ENCODE measurements at regions not wholly inside any gene's neighbourhood (a gene's known extent, or its start where the extent isn't known, plus 50 kb on each side); places are given as distances from the start of the nearest gene placed in this dataset.

- FAIRE-seq, result no peak
- H3K9me3 ChIP-seq (ENCODE audit: control insufficient read depth in 2 of 3, insufficient read depth in 1 of 3, low read length in 3 of 3), result no peaks in the 10 kb centered on the region
- no peaks in the 10 kb centered on the region for H3K36me3 ChIP-seq (ENCODE audit: control insufficient read depth in 2 of 3, insufficient read depth in 3 of 3, low read length in 3 of 3)
- H3K27ac ChIP-seq (ENCODE audit: low read depth in 2 of 2, low read length in 2 of 2), result no peak overlapping the region
- H3K27me3 ChIP-seq (ENCODE audit: control insufficient read depth, insufficient read depth, low read length), result no peaks in the 10 kb centered on the region
- H3K4me1 ChIP-seq (ENCODE audit: control insufficient read depth in 2 of 3, insufficient read depth in 2 of 3, low read depth in 1 of 3, low read length in 3 of 3), result no peaks in the 10 kb centered on the region
- no peak for TF ChIP-seq CTCF (IDR thresholded peaks at IDR 0.05; ENCODE audit: borderline replicate concordance, extremely low read depth, insufficient read depth)
- no peak overlapping the region for H3K4me3 ChIP-seq (ENCODE audit: low read length in 3 of 3)
- intact Hi-C loops (cut with DNase I), result no loop called here
- no peak for DNase-seq
- no peak overlapping the region for H3K9ac ChIP-seq (ENCODE audit: low read length in 3 of 3)
Observed at GRCh38 chr14:98959410-98959809, 312.6 kb downstream of the BCL11B start.

GRCh38 chr14:98959958-98960616 lies 311.9 kb downstream of the BCL11B start:
- H3K27ac ChIP-seq (ENCODE audit: low read depth in 2 of 2, low read length in 2 of 2), result no peak overlapping the region
- intact Hi-C loops (cut with DNase I), result no loop called here
- no peaks in the 10 kb centered on the region for H3K36me3 ChIP-seq (ENCODE audit: control insufficient read depth in 2 of 3, insufficient read depth in 3 of 3, low read length in 3 of 3)
- H3K4me1 ChIP-seq (ENCODE audit: control insufficient read depth in 2 of 3, insufficient read depth in 2 of 3, low read depth in 1 of 3, low read length in 3 of 3), result no peaks in the 10 kb centered on the region
- peak in 3 of 5 donors; percentile 29 to 35 (median 32) for DNase-seq
- no peaks in the 10 kb centered on the region for H3K27me3 ChIP-seq (ENCODE audit: control insufficient read depth, insufficient read depth, low read length)
- FAIRE-seq, result no peak
- no peak for TF ChIP-seq CTCF (IDR thresholded peaks at IDR 0.05; ENCODE audit: borderline replicate concordance, extremely low read depth, insufficient read depth)
- H3K9me3 ChIP-seq (ENCODE audit: control insufficient read depth in 2 of 3, insufficient read depth in 1 of 3, low read length in 3 of 3), result no peaks in the 10 kb centered on the region
- H3K9ac ChIP-seq (ENCODE audit: low read length in 3 of 3), result no peak overlapping the region
- H3K4me3 ChIP-seq (ENCODE audit: low read length in 3 of 3), result no peak overlapping the region

GRCh38 chr14:98960617-98961013 lies 311.4 kb downstream of the BCL11B start:
- DNase-seq (no peak), FAIRE-seq (no peak)
- intact Hi-C loops (cut with DNase I), result no loop called here
- Histone ChIP-seq H3K4me1 (ENCODE audit: control insufficient read depth in 2 of 3, insufficient read depth in 2 of 3, low read depth in 1 of 3, low read length in 3 of 3) (no peaks in the 10 kb centered on the region), H3K36me3 (ENCODE audit: control insufficient read depth in 2 of 3, insufficient read depth in 3 of 3, low read length in 3 of 3) (no peaks in the 10 kb centered on the region), H3K9ac (ENCODE audit: low read length in 3 of 3) (no peak overlapping the region), H3K27me3 (ENCODE audit: control insufficient read depth, insufficient read depth, low read length) (no peaks in the 10 kb centered on the region), H3K4me3 (ENCODE audit: low read length in 3 of 3) (no peak overlapping the region), H3K9me3 (ENCODE audit: control insufficient read depth in 2 of 3, insufficient read depth in 1 of 3, low read length in 3 of 3) (no peaks in the 10 kb centered on the region), H3K27ac (ENCODE audit: low read depth in 2 of 2, low read length in 2 of 2) (no peak overlapping the region)
- no peak for TF ChIP-seq CTCF (IDR thresholded peaks at IDR 0.05; ENCODE audit: borderline replicate concordance, extremely low read depth, insufficient read depth)

- no peak for FAIRE-seq
- intact Hi-C loops (cut with DNase I), result no loop called here
Observed at GRCh38 chr14:98961191-98961590, 310.8 kb downstream of the BCL11B start.

More at GRCh38 chr14:98961191-98961590, 310.8 kb downstream of the BCL11B start:
- Histone ChIP-seq H3K9me3 (ENCODE audit: control insufficient read depth in 2 of 3, insufficient read depth in 1 of 3, low read length in 3 of 3) (no peaks in the 10 kb centered on the region), H3K4me3 (ENCODE audit: low read length in 3 of 3) (no peak overlapping the region), H3K4me1 (ENCODE audit: control insufficient read depth in 2 of 3, insufficient read depth in 2 of 3, low read depth in 1 of 3, low read length in 3 of 3) (no peaks in the 10 kb centered on the region), H3K9ac (ENCODE audit: low read length in 3 of 3) (no peak overlapping the region), H3K27me3 (ENCODE audit: control insufficient read depth, insufficient read depth, low read length) (no peaks in the 10 kb centered on the region), H3K36me3 (ENCODE audit: control insufficient read depth in 2 of 3, insufficient read depth in 3 of 3, low read length in 3 of 3) (no peaks in the 10 kb centered on the region), H3K27ac (ENCODE audit: low read depth in 2 of 2, low read length in 2 of 2) (no peak overlapping the region)
- no peak for TF ChIP-seq CTCF (IDR thresholded peaks at IDR 0.05; ENCODE audit: borderline replicate concordance, extremely low read depth, insufficient read depth)
- DNase-seq, result no peak

All from kidney (tissue), 13 donors.